RCC 7860 (cell line): ENCODE measurements at regions not wholly inside any gene's neighbourhood (a gene's known extent, or its start where the extent isn't known, plus 50 kb on each side); places are given as distances from the start of the nearest gene placed in this dataset.

Experiments used
- DNase-seq: peaks from one replicate; pipeline ENCODE4 v3.0.0-alpha.2; 2015; ENCODE audit warnings: low spot score
- FAIRE-seq: peaks from 2 replicates; lab custom pipeline; 2012; peaks lifted over from hg19 to GRCh38; lab: Jason Lieb, UNC

- DNase-seq, result no peak
- FAIRE-seq, result no peak
These were observed 400.7 kb downstream of the PLA2G4A start for GRCh38 chr1:187229496-187229895.

DNA sequence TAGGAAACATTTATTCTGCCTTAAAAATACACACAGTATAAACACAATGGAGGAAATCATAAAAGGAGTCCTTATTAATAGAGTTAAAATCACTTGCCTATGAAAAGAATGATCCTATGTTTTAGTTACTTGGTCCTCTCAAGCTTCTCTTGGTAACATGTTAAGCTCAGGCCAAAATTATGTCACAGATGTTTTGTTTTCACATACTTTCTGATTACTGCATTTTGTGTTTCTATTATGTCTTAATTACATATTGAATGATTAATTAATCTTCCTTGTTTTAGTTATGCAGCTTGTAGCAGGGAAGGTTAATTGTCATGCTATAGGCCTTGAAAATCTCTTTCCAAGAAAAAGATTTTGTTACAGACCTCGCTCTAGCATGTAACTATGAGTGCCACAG lies 406.0 kb downstream of the PLA2G4A start:
- DNase-seq, result no peak
- FAIRE-seq, result no peak

GRCh38 chr1:187236199-187236598 lies 407.4 kb downstream of the PLA2G4A start:
- DNase-seq (no peak), FAIRE-seq (no peak)

- no peak for FAIRE-seq
- DNase-seq, result no peak
These were observed 407.9 kb downstream of the PLA2G4A start for GRCh38 chr1:187236676-187237075.

- DNase-seq (no peak), FAIRE-seq (no peak)
These were observed 408.8 kb downstream of the PLA2G4A start for GRCh38 chr1:187237542-187237941.

GRCh38 chr1:187241971-187242370 lies 413.2 kb downstream of the PLA2G4A start:
- FAIRE-seq (no peak), DNase-seq (no peak)

DNA sequence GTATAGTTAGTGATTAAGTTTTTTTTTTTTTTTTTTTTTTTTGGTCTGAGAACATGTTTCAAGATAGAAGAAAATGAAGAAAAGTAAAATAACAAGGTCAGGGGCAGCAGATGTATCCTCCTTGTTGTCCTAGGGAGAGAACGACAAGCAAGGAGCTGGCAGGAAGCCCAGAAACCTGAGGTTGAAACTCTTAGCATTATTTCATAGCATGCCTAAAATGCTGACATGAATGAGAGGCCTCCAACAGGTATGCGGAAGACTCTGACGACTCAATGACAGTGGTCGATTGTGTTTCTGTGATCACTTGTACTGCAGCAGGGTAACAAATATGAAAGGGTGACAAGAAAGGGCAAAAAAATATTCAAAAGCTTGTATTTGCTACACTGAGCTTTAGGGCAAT lies 415.9 kb downstream of the PLA2G4A start:
- FAIRE-seq (no peak), DNase-seq (no peak)

GRCh38 chr1:187245201-187245600 lies 416.5 kb downstream of the PLA2G4A start:
- no peak for DNase-seq
- no peak for FAIRE-seq

DNA sequence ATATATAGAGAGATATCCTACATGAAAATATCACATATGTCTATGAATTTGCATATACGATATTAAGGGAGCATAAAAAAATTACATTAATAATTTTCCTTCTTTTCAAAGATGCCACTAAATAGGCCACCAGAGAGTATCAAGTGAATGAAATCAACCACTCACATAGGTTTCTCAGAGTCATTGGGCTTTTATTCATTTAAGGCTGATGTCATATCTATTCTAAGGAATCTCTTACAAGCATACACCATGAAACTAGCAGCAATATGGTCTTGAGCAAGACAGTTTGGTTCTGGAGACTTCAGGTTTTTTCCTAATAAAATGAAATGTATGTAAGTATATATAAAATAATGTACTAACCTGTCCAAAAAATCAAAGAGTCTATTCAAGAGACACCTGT lies 420.4 kb downstream of the PLA2G4A start:
- DNase-seq (no peak), FAIRE-seq (no peak)

- no peak for DNase-seq
- no peak for FAIRE-seq
These were observed 424.2 kb downstream of the PLA2G4A start for GRCh38 chr1:187252923-187253322.

DNA sequence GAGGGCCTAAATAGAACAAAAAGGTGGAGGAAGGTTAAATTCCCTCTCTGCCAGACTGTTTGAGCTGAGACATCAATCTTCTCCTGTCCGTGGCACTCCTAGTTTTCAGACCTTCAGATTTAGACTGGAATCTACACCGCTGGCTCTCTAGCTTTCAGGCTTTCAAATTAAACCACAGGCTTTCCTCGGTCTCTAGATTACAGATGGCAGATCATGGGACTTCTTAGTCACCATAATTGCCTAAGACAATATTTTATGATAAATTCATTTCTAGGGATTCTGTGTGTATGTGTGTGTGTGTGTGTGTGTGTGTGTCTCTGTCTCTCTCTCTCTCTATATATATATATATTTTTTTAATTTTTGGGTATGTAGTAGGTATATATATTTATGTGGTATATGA lies 428.7 kb downstream of the PLA2G4A start:
- DNase-seq (no peak), FAIRE-seq (no peak)

DNA sequence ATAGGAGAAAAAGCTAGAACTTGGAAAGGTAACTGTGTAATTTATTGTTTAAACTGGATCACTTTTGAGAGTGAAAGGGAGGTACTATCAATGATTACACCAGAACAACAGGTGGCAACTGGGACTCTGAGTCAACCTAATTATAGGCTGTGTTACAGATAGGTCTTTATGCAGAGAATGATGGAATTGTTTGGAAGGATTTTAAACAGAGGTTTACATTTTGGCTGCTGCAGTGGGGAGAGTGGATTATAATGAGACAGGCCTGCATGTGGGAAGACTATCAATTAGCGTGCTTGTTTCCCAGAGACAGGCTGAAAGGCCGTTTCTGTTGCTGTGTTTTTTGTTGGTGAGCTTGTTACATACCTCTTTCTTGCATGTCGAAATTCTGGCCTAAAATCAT lies 432.9 kb downstream of the PLA2G4A start:
- DNase-seq (no peak), FAIRE-seq (no peak)

- FAIRE-seq, result no peak
These were observed 434.0 kb downstream of the PLA2G4A start for GRCh38 chr1:187262731-187263130.

GRCh38 chr1:187264995-187265602 lies 436.4 kb downstream of the PLA2G4A start:
- peak; percentile 55 for DNase-seq
- peak; percentile 53 for FAIRE-seq

More at GRCh38 chr1:187262731-187263130, 434.0 kb downstream of the PLA2G4A start:
- DNase-seq, result no peak

DNA sequence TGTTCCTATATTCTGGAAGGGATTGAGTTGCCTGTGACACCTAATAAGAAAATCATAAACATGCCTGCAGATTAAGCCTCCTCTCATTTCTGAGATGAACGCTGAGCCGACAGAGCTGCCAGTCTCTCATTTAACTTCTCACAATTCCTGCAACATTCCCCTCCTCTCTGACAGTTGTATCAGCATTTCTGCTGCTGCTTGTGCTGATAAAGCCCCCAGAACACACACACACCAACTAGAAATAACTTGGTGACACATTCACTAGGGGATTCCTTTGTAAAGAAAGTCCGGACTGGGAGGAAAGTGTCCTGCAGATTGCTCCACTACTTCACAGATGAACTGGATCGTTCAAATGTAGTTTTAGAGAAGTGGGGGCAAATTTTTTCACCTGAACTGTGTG lies 437.3 kb downstream of the PLA2G4A start:
- DNase-seq (no peak), FAIRE-seq (no peak)

DNA sequence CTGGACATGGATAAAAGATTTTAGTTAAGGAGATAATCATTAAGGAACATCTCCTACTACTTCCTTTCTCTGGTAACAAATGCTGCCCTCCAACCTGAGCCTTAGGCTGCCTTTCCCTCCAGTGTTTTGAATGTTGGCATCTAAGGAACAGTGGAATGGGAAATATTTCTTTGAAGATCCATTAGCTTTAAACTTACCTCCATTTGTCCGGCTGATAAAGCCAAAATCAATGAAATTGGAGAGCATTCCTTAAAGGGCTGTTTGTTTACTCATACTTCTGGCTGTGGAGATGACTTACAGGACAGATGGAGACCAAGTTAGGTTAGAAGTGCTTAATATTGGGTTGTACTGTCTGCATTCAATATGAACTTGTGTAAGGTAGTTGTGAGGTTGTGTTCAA lies 439.1 kb downstream of the PLA2G4A start:
- DNase-seq (no peak), FAIRE-seq (no peak)

DNA sequence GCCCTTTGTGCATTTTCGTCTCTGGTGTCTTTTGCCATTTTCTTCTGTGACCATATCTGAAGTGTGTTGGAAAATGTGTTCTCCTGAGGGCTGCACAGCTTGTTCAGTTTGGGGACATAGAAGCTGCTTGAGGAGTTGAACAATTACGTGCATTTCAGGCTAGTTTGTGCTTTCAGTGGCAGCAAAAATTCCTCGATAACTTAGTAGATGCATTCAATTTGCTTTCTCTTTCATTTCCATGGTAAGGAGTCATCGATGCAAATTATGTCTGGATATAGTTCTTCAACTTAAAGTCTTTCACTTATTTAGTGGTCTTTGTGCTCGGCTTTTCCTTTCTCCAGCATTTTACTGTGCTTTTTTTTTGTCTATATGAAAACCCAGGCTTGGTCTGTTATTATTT lies 441.5 kb downstream of the PLA2G4A start:
- no peak for FAIRE-seq

GRCh38 chr1:187275346-187275745 lies 446.6 kb downstream of the PLA2G4A start:
- no peak for FAIRE-seq
- DNase-seq, result no peak

More for the DNA sequence above, 441.5 kb downstream of the PLA2G4A start:
- DNase-seq, result no peak

DNA sequence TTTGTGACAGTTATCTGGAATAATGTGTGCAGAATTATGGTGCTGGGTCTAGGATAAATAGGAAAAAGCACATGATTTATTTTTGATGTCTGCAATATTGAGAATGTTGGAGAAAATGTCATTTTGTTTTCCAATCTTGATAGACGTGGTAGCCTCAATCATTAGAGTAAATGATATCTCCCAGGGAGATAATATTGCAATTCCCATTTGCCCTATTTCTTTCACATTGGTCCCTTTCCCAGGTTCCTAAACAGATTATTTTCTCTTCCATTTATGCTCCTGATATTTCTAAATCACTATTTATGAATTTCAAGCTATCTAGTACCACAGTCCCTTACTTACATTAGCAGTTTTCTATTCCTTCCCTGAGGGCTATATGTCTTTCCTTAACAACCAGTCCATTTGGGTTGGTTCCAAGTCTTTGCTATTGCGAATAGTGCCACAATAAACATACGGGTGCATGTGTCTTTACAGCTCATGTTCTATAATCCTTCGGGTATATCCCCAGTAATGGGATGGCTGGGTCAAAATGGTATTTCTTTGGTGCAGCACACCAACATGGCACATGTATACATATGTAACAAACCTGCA lies 447.3 kb downstream of the PLA2G4A start:
- no peak for DNase-seq
- FAIRE-seq, result no peak

DNA sequence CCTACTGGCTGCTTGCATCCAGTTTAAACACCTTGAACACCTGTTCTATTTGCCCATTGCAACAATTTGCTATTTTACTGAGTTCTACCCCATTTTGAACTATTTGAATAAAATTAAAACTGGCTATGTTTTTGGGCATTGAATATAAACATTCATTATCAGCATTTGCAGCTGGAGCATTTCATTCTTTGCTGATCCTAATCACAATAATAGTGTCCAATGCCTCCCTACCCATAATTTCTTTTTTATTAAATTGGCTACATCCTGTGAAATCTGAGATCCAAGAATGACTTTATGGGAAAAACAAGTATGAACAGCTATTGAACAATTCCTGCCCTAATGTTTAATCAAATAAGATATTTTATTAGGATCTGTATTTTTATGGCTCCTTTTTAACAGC lies 447.9 kb downstream of the PLA2G4A start:
- DNase-seq, result no peak
- no peak for FAIRE-seq

DNA sequence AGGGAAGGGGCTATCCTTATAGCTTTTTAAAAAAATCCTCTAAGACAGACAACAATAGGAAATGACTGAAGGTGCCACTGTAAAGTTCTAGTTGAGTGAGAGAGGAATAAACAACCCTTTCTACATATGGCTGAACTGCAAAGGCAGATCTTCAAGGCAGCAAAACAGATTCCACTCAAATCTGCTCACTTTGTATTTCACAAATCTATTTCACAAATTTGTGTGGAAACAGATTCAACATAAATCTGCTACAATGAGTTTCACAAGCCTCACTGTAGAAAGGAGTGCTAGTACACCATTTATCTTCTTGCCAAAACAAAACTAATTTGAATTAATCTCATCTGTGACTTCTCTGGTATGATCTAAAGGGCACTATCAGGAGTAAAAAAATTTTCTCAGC lies 451.3 kb downstream of the PLA2G4A start:
- FAIRE-seq, result no peak

DNA sequence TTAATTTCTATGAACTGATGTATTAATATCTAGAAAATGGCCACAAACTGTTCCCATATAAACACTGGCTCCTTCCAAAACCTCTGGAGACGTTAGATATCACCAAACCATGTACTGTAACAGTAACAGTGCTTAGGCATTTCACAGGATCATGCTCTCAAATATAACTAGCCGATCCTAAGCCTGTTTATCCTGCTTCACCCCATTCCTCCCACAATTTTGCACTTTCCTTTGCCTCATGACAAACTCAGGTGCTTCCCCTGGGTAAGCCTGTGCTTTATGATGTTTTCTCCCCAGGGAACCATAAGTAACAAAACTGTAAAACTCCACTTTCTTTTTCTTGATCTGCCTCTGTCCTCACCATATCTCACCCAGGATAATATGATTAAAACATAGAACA lies 452.3 kb downstream of the PLA2G4A start:
- FAIRE-seq, result no peak
- no peak for DNase-seq

More for the DNA sequence above, 451.3 kb downstream of the PLA2G4A start:
- DNase-seq, result no peak

DNA sequence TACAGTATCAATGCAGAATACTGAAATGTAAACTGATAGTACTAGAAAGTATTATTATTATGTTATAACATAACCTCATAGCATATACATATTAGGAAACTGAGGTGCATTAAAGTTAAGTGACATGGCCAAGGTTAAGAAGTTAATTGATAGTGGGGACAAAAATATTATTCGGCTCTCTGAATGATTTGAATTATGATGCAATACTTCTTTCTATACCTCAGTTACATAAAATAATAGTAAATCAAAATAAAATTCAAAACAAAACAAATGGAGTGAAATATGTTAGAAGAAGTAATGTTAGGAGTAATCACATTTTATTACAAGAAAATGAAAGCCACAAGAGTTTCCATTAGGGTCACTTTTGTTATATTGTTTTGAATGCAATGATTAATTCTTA lies 455.2 kb downstream of the PLA2G4A start:
- no peak for FAIRE-seq
- DNase-seq, result no peak
